ENCODE measurements at regions not wholly inside any gene's neighbourhood (a gene's known extent, or its start where the extent isn't known, plus 50 kb on each side); places are given as distances from the start of the nearest gene placed in this dataset.

- H2BK120ac ChIP-seq (ENCODE audit: low read depth, low read length): no peak overlapping the region
- ATAC-seq (ENCODE audit: low read depth) (no peak), DNase-seq (no peak)
- H3K9ac ChIP-seq (ENCODE audit: low read depth, low read length): no peak overlapping the region
- dilution Hi-C loops (cut with HindIII; ENCODE audit: low sequenced_read_pairs, unreplicated experiment): no loop called here
- no peak overlapping the region for H2AK5ac ChIP-seq (ENCODE audit: low read depth, low read length)
- H4K5ac ChIP-seq (ENCODE audit: low read depth, low read length): no peak overlapping the region
- no peak overlapping the region for H2BK15ac ChIP-seq (ENCODE audit: low read depth, low read length)
- no peaks in the 10 kb centered on the region for H3K9me1 ChIP-seq (ENCODE audit: insufficient read depth, low read length)
- WGBS, 2 experiments (ENCODE audit: extremely low coverage in 2 of 2, insufficient read length in 1 of 2): 78% methylated on average over 2 of the region's 4 CpGs; no CpG with 5 or more reads in 1 of the 2 experiments
- H3K18ac ChIP-seq (ENCODE audit: low read depth, low read length): no peak overlapping the region
- intact Hi-C loops (cut with micrococcal nuclease): no loop called here
- H4K91ac ChIP-seq (ENCODE audit: insufficient read depth, low read depth, low read length): no peak overlapping the region
- H3K36me3 ChIP-seq (ENCODE audit: control insufficient read depth, insufficient read depth, low read length): no peaks in the 10 kb centered on the region
- POLR2A ChIA-PET (ENCODE audit: unreplicated experiment): no interaction called here
- no peak overlapping the region for H2BK5ac ChIP-seq (ENCODE audit: low read depth, low read length, poor library complexity, severe bottlenecking)
- H3K14ac ChIP-seq (replicated peaks; ENCODE audit: low read depth, low read length): no peak overlapping the region
- H3K4me2 ChIP-seq (ENCODE audit: low read depth, low read length): no peak overlapping the region
- peaks cover 29% of the 10 kb centered on the region for H3K27me3 ChIP-seq (ENCODE audit: control insufficient read depth, insufficient read depth, low read length)
- CTCF ChIA-PET: no interaction called here
- H3K56ac ChIP-seq (ENCODE audit: extremely low read depth, insufficient read depth, low read length): no peak overlapping the region
- H3K9me3 ChIP-seq (ENCODE audit: control insufficient read depth, insufficient read depth, low read length): 0 out of 2 replicates have a peak, but pooled peaks cover 2% of the 10 kb centered on the region
- H2AK9ac ChIP-seq (replicated peaks; ENCODE audit: low read depth, low read length, poor library complexity): no peak overlapping the region
- no peak overlapping the region for H3K23ac ChIP-seq (ENCODE audit: low read depth, low read length)
- no peak overlapping the region for H2AFZ ChIP-seq (replicated peaks; ENCODE audit: low read length, poor library complexity)
- in situ Hi-C loops (cut with MboI; ENCODE audit: low sequenced_read_pairs): no loop called here
- TF ChIP-seq FOS (IDR thresholded peaks at IDR 0.05; ENCODE audit: low read depth, low read length): no peak
- TF ChIP-seq CHD1 (IDR thresholded peaks at IDR 0.05; ENCODE audit: low read depth, low read length): no peak
- TF ChIP-seq MAZ (IDR thresholded peaks at IDR 0.05; ENCODE audit: borderline replicate concordance, low read depth, low read length): no peak
- no peak for TF ChIP-seq MAFK (IDR thresholded peaks at IDR 0.05; ENCODE audit: low read depth, low read length)
- TF ChIP-seq RCOR1 (IDR thresholded peaks at IDR 0.05; ENCODE audit: insufficient replicate concordance, low read length): no peak
- no peak for TF ChIP-seq ELK1 (IDR thresholded peaks at IDR 0.05; ENCODE audit: borderline replicate concordance, low read depth, low read length)
- TF ChIP-seq SMC3 (IDR thresholded peaks at IDR 0.05; ENCODE audit: low read depth, low read length): no peak
- no peak for TF ChIP-seq POLR2A (IDR thresholded peaks at IDR 0.05; ENCODE audit: low read depth, low read length)
- TF ChIP-seq RFX5 (IDR thresholded peaks at IDR 0.05; ENCODE audit: low read depth, low read length): no peak
- no peak for TF ChIP-seq MXI1 (IDR thresholded peaks at IDR 0.05; ENCODE audit: borderline replicate concordance, low read depth, low read length)
- TF ChIP-seq, protein P1, sequence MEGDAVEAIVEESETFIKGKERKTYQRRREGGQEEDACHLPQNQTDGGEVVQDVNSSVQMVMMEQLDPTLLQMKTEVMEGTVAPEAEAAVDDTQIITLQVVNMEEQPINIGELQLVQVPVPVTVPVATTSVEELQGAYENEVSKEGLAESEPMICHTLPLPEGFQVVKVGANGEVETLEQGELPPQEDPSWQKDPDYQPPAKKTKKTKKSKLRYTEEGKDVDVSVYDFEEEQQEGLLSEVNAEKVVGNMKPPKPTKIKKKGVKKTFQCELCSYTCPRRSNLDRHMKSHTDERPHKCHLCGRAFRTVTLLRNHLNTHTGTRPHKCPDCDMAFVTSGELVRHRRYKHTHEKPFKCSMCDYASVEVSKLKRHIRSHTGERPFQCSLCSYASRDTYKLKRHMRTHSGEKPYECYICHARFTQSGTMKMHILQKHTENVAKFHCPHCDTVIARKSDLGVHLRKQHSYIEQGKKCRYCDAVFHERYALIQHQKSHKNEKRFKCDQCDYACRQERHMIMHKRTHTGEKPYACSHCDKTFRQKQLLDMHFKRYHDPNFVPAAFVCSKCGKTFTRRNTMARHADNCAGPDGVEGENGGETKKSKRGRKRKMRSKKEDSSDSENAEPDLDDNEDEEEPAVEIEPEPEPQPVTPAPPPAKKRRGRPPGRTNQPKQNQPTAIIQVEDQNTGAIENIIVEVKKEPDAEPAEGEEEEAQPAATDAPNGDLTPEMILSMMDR (conservative IDR thresholded peaks at IDR 0.05; ENCODE audit: low read depth, low read length): no peak
- no peak for TF ChIP-seq NFE2L2 (IDR thresholded peaks at IDR 0.05; ENCODE audit: low read depth, low read length)
- no peak for TF ChIP-seq RAD21 (IDR thresholded peaks at IDR 0.05; ENCODE audit: low read length)
- TF ChIP-seq, protein P2, sequence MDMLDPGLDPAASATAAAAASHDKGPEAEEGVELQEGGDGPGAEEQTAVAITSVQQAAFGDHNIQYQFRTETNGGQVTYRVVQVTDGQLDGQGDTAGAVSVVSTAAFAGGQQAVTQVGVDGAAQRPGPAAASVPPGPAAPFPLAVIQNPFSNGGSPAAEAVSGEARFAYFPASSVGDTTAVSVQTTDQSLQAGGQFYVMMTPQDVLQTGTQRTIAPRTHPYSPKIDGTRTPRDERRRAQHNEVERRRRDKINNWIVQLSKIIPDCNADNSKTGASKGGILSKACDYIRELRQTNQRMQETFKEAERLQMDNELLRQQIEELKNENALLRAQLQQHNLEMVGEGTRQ (IDR thresholded peaks at IDR 0.05; ENCODE audit: low read depth, low read length): no peak
- no peak for TF ChIP-seq CEBPB (IDR thresholded peaks at IDR 0.05; ENCODE audit: low read depth, low read length)
- no peak overlapping the region for H4K8ac ChIP-seq (ENCODE audit: low read depth in 2 of 2, low read length in 2 of 2)
- no TSS peak for BruUV-seq (replicated peaks)
- H3K4me1 ChIP-seq (ENCODE audit: control insufficient read depth, insufficient read depth, low read length): no peaks in the 10 kb centered on the region
- H2BK20ac ChIP-seq (ENCODE audit: low read depth, low read length): no peak overlapping the region
- H3K4me3 ChIP-seq (ENCODE audit: insufficient read depth, low read depth, low read length): no peak overlapping the region
- H4K20me1 ChIP-seq (ENCODE audit: insufficient read depth, low read length): no peaks in the 10 kb centered on the region
- no peak overlapping the region for H3K4ac ChIP-seq (ENCODE audit: low read depth, low read length)
- H3K27ac ChIP-seq (ENCODE audit: insufficient read depth, low read length): no peak overlapping the region
- H3K79me1 ChIP-seq (ENCODE audit: low read depth in 1 of 2, low read length in 2 of 2): no peaks in the 10 kb centered on the region
Measured at GRCh38 chr12:3988519-3989217, 115.5 kb upstream of the PARP11 start.

Data from IMR-90 (cell line).